Fibroblast of lung (primary cell): ENCODE measurements at regions not wholly inside any gene's neighbourhood (a gene's known extent, or its start where the extent isn't known, plus 50 kb on each side); places are given as distances from the start of the nearest gene placed in this dataset.

Experiments
- DNase-seq, 2 donors: peaks; one replicate each; pipeline versions ENCODE4 v3.0.0 to v3.0.0-alpha.2; 2010; ENCODE audit warnings: low read depth in 2 of 2
- H2AFZ ChIP-seq: 2 replicates; pipeline ENCODE4 v1.5.1; 2012; ENCODE audit warnings: low read length, control low read depth, inconsistent platforms
- H3K27ac ChIP-seq: 2 replicates; pipeline ENCODE4 v1.5.1; 2011; ENCODE audit warnings: low read length, control low read depth; ENCODE audit not compliant: insufficient read depth
- H3K27me3 ChIP-seq: 2 replicates; pipeline ENCODE4 v1.5.1; 2011; ENCODE audit warnings: mild to moderate bottlenecking, low read length; ENCODE audit not compliant: control insufficient read depth, insufficient read depth
- H3K36me3 ChIP-seq: 2 replicates; pipeline ENCODE4 v1.5.1; 2011; ENCODE audit warnings: low read length; ENCODE audit not compliant: control insufficient read depth, insufficient read depth
- H3K4me1 ChIP-seq: 2 replicates; pipeline ENCODE4 v1.5.1; 2011; ENCODE audit warnings: low read length; ENCODE audit not compliant: control insufficient read depth, insufficient read depth; ENCODE audit errors: extremely low read depth
- H3K4me2 ChIP-seq: 2 replicates; pipeline ENCODE4 v1.5.1; 2011; ENCODE audit warnings: low read length, control low read depth; ENCODE audit not compliant: insufficient read depth; ENCODE audit errors: extremely low read depth
- H3K4me3 ChIP-seq, 4 experiments: fragments of 200-600 bp in 1 of 4; sonication (generic) in 1 of 4; replicated peaks in 1 of 4; 2 replicates each; pipeline ENCODE4 v1.5.1; 2011 to 2016; ENCODE audit warnings: low read length in 4 of 4, low read depth in 3 of 4, mild to moderate bottlenecking in 3 of 4, control low read depth in 2 of 4, inconsistent platforms in 1 of 4, mixed read lengths in 1 of 4; ENCODE audit not compliant: insufficient read depth in 1 of 4; ENCODE audit errors: control extremely low read depth in 1 of 4
- H3K79me2 ChIP-seq: 2 replicates; pipeline ENCODE4 v1.5.1; 2012; ENCODE audit warnings: mild to moderate bottlenecking, low read length, inconsistent platforms; ENCODE audit not compliant: control insufficient read depth, insufficient read depth
- H3K9ac ChIP-seq: 2 replicates; pipeline ENCODE4 v1.5.1; 2011; ENCODE audit warnings: mild to moderate bottlenecking, low read length, control low read depth; ENCODE audit not compliant: insufficient read depth
- H3K9me3 ChIP-seq: 2 replicates; pipeline ENCODE4 v1.5.1; 2012; ENCODE audit warnings: low read depth, low read length; ENCODE audit not compliant: control insufficient read depth, insufficient read depth
- H4K20me1 ChIP-seq: 2 replicates; pipeline ENCODE4 v1.5.1; 2011; ENCODE audit warnings: low read length; ENCODE audit not compliant: control insufficient read depth, insufficient read depth; ENCODE audit errors: extremely low read depth
- CTCF ChIP-seq, 2 donors: IDR thresholded peaks in 1 of 2; conservative IDR thresholded peaks in 1 of 2; 1 replicate in 1 of 2; 2 replicates in 1 of 2; pipeline ENCODE4 v1.5.1; 2011 to 2012; ENCODE audit warnings: low read length in 2 of 2, control low read depth in 1 of 2, inconsistent platforms in 1 of 2, low read depth in 1 of 2, mild to moderate bottlenecking in 1 of 2
- EZH2 ChIP-seq: IDR thresholded peaks from 2 replicates; pipeline ENCODE4 v1.5.1; 2012; ENCODE audit warnings: low read length, control low read depth, mild to moderate bottlenecking; ENCODE audit errors: missing control alignments

DNA sequence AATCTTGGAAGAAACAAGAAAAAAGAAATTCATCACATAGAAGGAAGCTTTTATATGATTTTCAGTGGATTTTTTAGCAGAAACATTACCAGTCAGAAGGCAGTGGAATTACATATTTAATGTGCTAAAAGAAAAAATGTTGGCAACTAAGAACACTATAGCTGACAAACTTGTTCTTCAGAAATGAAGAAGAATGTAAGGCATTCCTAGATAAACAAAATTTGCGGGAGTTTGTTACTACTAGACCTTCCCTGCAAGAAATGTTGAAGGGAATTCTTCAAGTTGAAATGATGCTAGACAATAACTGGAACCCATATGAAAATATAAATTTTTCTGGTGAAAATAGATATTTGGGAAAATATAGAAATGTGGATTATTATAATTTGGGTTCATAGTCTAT lies 718.3 kb upstream of the GRAMD2B start:
- H2AFZ ChIP-seq = no peak overlapping the region
- no peak overlapping the region for H3K9ac ChIP-seq
- no peaks in the 10 kb centered on the region for H3K36me3 ChIP-seq
- no peaks in the 10 kb centered on the region for H4K20me1 ChIP-seq
- DNase-seq = no peak
- H3K79me2 ChIP-seq = no peaks in the 10 kb centered on the region
- no peaks in the 10 kb centered on the region for H3K9me3 ChIP-seq
- H3K27ac ChIP-seq = no peak overlapping the region
- peaks cover 2% of the 10 kb centered on the region for H3K4me1 ChIP-seq
- H3K4me3 ChIP-seq = no peak overlapping the region
- no peak overlapping the region for H3K4me2 ChIP-seq
- no peaks in the 10 kb centered on the region for H3K27me3 ChIP-seq
- TF ChIP-seq EZH2 = no peak
- TF ChIP-seq CTCF (conservative IDR thresholded peaks at IDR 0.05 in 1 of 2, IDR thresholded peaks at IDR 0.05 in 1 of 2; ENCODE audit: low read depth in 1 of 2, low read length in 2 of 2) = no peak

- DNase-seq = no peak
- Histone ChIP-seq H3K79me2 (no peaks in the 10 kb centered on the region), H3K27ac (no peak overlapping the region), H3K9me3 (no peaks in the 10 kb centered on the region), H3K36me3 (no peaks in the 10 kb centered on the region), H4K20me1 (no peaks in the 10 kb centered on the region), H3K4me1 (no peaks in the 10 kb centered on the region), H3K9ac (no peak overlapping the region), H3K4me3 (no peak overlapping the region), H2AFZ (no peak overlapping the region), H3K27me3 (no peaks in the 10 kb centered on the region), H3K4me2 (no peak overlapping the region)
- TF ChIP-seq CTCF (conservative IDR thresholded peaks at IDR 0.05 in 1 of 2, IDR thresholded peaks at IDR 0.05 in 1 of 2; ENCODE audit: low read depth in 1 of 2, low read length in 2 of 2) (no peak), EZH2 (no peak)
These were observed 714.6 kb upstream of the GRAMD2B start for GRCh38 chr5:125708583-125708982.

- no peaks in the 10 kb centered on the region for H3K9me3 ChIP-seq
- H4K20me1 ChIP-seq = no peaks in the 10 kb centered on the region
- H3K4me2 ChIP-seq = no peak overlapping the region
- no peak for DNase-seq
- no peaks in the 10 kb centered on the region for H3K36me3 ChIP-seq
- H3K27me3 ChIP-seq = no peaks in the 10 kb centered on the region
- no peaks in the 10 kb centered on the region for H3K79me2 ChIP-seq
- H3K4me3 ChIP-seq = no peak overlapping the region
- no peak overlapping the region for H3K9ac ChIP-seq
- H3K4me1 ChIP-seq = no peaks in the 10 kb centered on the region
- no peak overlapping the region for H3K27ac ChIP-seq
- no peak for TF ChIP-seq CTCF (conservative IDR thresholded peaks at IDR 0.05 in 1 of 2, IDR thresholded peaks at IDR 0.05 in 1 of 2; ENCODE audit: low read depth in 1 of 2, low read length in 2 of 2)
- no peak for TF ChIP-seq EZH2
- no peak overlapping the region for H2AFZ ChIP-seq
These were observed 712.5 kb upstream of the GRAMD2B start for GRCh38 chr5:125710745-125711144.
